Sigmoid colon (tissue), 6 donors: ENCODE measurements at regions not wholly inside any gene's neighbourhood (a gene's known extent, or its start where the extent isn't known, plus 50 kb on each side); places are given as distances from the start of the nearest gene placed in this dataset.
A peak's percentile ranks its signal among the peaks of the same experiment; 100 is the strongest.

Source experiments
- DNase-seq: peaks from one replicate; pipeline ENCODE4 v3.0.0-alpha.2; 2019
- H3K27ac ChIP-seq, 4 donors: fragments of 200-600 bp; sonication (generic); one replicate each; pipeline ENCODE4 v1.5.1; 2016 to 2019; ENCODE audit warnings: mild to moderate bottlenecking in 1 of 4
- H3K27me3 ChIP-seq, 3 donors: fragments of 200-600 bp; sonication (generic); one replicate each; pipeline ENCODE4 v1.5.1; 2019; ENCODE audit warnings: mild to moderate bottlenecking in 1 of 3
- H3K36me3 ChIP-seq, 4 donors: fragments of 200-600 bp; sonication (generic); one replicate each; pipeline ENCODE4 v1.5.1; 2016 to 2019
- H3K4me1 ChIP-seq, 4 donors: fragments of 200-600 bp; sonication (generic); one replicate each; pipeline ENCODE4 v1.5.1; 2017 to 2019
- H3K4me3 ChIP-seq, 4 donors: fragments of 200-600 bp; sonication (generic); one replicate each; pipeline ENCODE4 v1.5.1; 2017 to 2019; ENCODE audit warnings: mild to moderate bottlenecking in 2 of 4, moderate library complexity in 1 of 4
- H3K9me3 ChIP-seq, 4 donors: fragments of 200-600 bp in 3 of 4; sonication (generic) in 3 of 4; one replicate each; pipeline versions ENCODE4 v1.5.1 to v1.6.1; 2013 to 2019
- EP300 ChIP-seq, 4 donors: sonication (generic); formaldehyde crosslinking; IDR thresholded peaks; one replicate each; pipeline ENCODE4 v1.6.1; 2017; ENCODE audit warnings: antibody characterized with exemption in 4 of 4
- POLR2A ChIP-seq, 2 donors: fragments of 450-650 bp; IDR thresholded peaks; one replicate each; pipeline ENCODE4 v1.6.1; 2016; ENCODE audit warnings: antibody characterized with exemption in 2 of 2, mild to moderate bottlenecking in 2 of 2, moderate library complexity in 2 of 2
- POLR2AphosphoS5 ChIP-seq, 4 donors: sonication (generic); formaldehyde crosslinking; IDR thresholded peaks; one replicate each; pipeline ENCODE4 v1.6.1; 2017; ENCODE audit warnings: antibody characterized with exemption in 4 of 4
- WGBS, 2 donors: extraction: QIAGEN DNeasy Blood & Tissue Kit; methylation state at CpG; one replicate each; pipeline ENCODE4 v1.1.7; 2013; 5-methylcytosine and 5-hydroxymethylcytosine counted together
- intact Hi-C: fragments of 100-400 bp; cut with DNase I; formaldehyde crosslinking; loops from one replicate; pipeline ENCODE4 v1.15.1; 2023
- TF ChIP-seq, protein P1 (sequence below), 4 experiments: fragments of 450-650 bp in 3 of 4; fragments of 200-600 bp in 1 of 4; IDR thresholded peaks; one replicate each; pipeline ENCODE4 v1.5.1; 2016 to 2019; ENCODE audit warnings: antibody characterized with exemption in 4 of 4, mild to moderate bottlenecking in 3 of 4, moderate library complexity in 2 of 4
- donor health status: healthy with polysubstance abuse.
- donor health status: healthy.

DNA sequence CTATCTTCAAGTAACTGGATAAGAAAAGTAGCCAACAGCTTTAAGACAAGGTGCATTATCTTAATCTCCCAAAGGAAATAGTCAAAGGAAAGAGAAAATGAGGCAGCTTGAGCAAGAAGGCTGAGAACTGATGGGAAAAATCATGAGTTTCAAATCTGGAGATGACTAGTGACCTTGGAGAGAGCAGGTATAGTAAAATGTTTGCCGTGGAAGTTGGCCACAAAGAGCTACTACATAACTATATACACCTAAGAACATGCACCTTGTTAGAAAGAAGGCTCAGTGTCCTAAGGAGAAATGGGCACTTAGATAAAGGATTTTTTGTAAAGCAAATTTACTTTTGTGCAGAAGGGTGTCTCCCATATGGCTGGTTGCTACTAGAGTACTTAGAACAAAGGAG, 80.8 kb upstream of the FSHB start:
- H3K4me3 ChIP-seq = no peak overlapping the region
- H3K4me1 ChIP-seq = no peaks in the 10 kb centered on the region
- 51 to 61% methylated on average over 1 of the region's 1 CpG for WGBS, 2 donors
- no peak for DNase-seq
- no peak for TF ChIP-seq EP300 (IDR thresholded peaks at IDR 0.05)
- TF ChIP-seq, protein P1, sequence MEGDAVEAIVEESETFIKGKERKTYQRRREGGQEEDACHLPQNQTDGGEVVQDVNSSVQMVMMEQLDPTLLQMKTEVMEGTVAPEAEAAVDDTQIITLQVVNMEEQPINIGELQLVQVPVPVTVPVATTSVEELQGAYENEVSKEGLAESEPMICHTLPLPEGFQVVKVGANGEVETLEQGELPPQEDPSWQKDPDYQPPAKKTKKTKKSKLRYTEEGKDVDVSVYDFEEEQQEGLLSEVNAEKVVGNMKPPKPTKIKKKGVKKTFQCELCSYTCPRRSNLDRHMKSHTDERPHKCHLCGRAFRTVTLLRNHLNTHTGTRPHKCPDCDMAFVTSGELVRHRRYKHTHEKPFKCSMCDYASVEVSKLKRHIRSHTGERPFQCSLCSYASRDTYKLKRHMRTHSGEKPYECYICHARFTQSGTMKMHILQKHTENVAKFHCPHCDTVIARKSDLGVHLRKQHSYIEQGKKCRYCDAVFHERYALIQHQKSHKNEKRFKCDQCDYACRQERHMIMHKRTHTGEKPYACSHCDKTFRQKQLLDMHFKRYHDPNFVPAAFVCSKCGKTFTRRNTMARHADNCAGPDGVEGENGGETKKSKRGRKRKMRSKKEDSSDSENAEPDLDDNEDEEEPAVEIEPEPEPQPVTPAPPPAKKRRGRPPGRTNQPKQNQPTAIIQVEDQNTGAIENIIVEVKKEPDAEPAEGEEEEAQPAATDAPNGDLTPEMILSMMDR (IDR thresholded peaks at IDR 0.05) = no peak
- TF ChIP-seq POLR2AphosphoS5 (IDR thresholded peaks at IDR 0.05) = no peak
- TF ChIP-seq POLR2A (IDR thresholded peaks at IDR 0.05) = no peak
- no peaks in the 10 kb centered on the region for H3K36me3 ChIP-seq
- no peak overlapping the region for H3K27ac ChIP-seq
- no peaks in the 10 kb centered on the region for H3K9me3 ChIP-seq
- intact Hi-C loops = no loop called here
- no peaks in the 10 kb centered on the region for H3K27me3 ChIP-seq

DNA sequence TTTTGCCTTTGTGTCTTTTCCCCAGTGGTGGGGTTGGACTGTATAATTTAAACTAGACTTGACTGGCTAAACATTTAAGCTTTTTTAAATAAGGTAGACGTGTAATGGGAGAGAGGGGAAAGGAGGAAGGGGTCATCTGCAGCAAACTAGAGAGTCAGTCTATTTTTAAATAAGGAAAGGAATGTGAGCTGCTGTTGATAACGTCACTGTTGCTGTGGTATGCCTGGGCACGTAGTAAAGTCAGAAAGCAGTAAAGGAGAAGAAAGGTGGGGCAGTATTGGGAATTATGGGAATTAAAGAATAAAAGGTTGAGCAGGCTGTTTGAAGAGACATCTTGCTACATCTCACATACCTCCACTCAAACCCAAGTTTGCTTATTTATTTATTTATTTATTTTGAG, 80.4 kb upstream of the FSHB start:
- no peak for TF ChIP-seq POLR2A (IDR thresholded peaks at IDR 0.05)
- TF ChIP-seq EP300 (IDR thresholded peaks at IDR 0.05) = no peak
- TF ChIP-seq, protein P1 (IDR thresholded peaks at IDR 0.05) = no peak
- TF ChIP-seq POLR2AphosphoS5 (IDR thresholded peaks at IDR 0.05) = no peak
- 27 to 37% methylated on average over 3 of the region's 3 CpGs for WGBS, 2 donors
- H3K9me3 ChIP-seq = no peaks in the 10 kb centered on the region
- H3K4me3 ChIP-seq = no peak overlapping the region
- no peaks in the 10 kb centered on the region for H3K4me1 ChIP-seq
- intact Hi-C loops = no loop called here
- DNase-seq = no peak
- H3K27ac ChIP-seq = no peak overlapping the region
- no peaks in the 10 kb centered on the region for H3K27me3 ChIP-seq
- H3K36me3 ChIP-seq = no peaks in the 10 kb centered on the region

DNA sequence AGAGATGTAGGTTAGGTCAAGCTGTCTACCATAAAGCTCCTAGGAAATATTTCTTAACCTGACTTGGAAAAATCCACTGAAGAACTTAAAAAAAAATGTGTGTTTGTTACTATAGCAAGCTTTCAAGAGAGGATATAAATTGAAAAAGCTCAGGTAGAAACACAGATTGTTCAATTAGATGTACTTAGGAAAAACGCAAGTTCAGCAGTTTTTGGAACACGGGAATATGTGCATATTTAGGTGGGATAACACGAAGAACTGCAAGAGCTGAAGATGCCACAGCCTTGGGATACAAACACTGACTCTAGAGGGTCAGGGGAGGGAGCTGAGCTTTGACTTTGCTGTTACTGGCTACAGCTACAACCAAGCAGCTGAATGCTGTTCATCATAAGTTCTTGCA, 77.8 kb upstream of the FSHB start:
- no peaks in the 10 kb centered on the region for H3K9me3 ChIP-seq
- no peaks in the 10 kb centered on the region for H3K4me1 ChIP-seq
- no peak overlapping the region for H3K27ac ChIP-seq
- TF ChIP-seq POLR2A (IDR thresholded peaks at IDR 0.05) (no peak), POLR2AphosphoS5 (IDR thresholded peaks at IDR 0.05) (no peak), EP300 (IDR thresholded peaks at IDR 0.05) (no peak)
- TF ChIP-seq, protein P1 (IDR thresholded peaks at IDR 0.05) = no peak
- DNase-seq = no peak
- H3K4me3 ChIP-seq = no peak overlapping the region
- intact Hi-C loops = no loop called here
- H3K36me3 ChIP-seq = no peaks in the 10 kb centered on the region
- no peaks in the 10 kb centered on the region for H3K27me3 ChIP-seq
- 83 to 88% methylated on average over 3 of the region's 3 CpGs for WGBS, 2 donors

DNA sequence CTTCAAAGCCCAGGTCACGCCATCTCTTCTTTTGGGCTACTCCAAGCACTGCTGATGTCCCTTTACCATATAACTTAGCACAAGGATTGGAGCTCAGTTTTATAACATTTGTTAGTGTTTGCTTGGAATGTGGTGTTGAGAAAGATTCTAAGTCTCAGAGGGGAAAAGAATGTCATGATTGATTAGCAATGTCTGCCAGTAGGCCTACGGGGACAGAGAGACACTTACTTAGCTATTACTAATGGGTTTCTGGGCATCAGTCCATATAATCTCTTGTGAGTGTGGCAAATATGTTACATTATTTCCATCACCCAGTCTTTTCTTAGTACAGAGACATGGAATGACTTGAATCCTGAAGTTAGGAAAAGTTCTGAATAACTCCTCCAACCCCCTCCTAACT, 75.4 kb upstream of the FSHB start:
- H3K4me3 ChIP-seq = no peak overlapping the region
- H3K27me3 ChIP-seq = no peaks in the 10 kb centered on the region
- TF ChIP-seq, protein P1 (IDR thresholded peaks at IDR 0.05) = no peak
- peak in 1 of 4 donors; percentile 20 for TF ChIP-seq POLR2AphosphoS5 (IDR thresholded peaks at IDR 0.05)
- H3K9me3 ChIP-seq = no peaks in the 10 kb centered on the region
- DNase-seq = no peak
- no peaks in the 10 kb centered on the region for H3K4me1 ChIP-seq
- no peak overlapping the region for H3K27ac ChIP-seq
- intact Hi-C loops = no loop called here
- 88 to 89% methylated on average over 2 of the region's 2 CpGs for WGBS, 2 donors
- no peaks in the 10 kb centered on the region for H3K36me3 ChIP-seq

- no peaks in the 10 kb centered on the region for H3K27me3 ChIP-seq
- 83 to 86% methylated on average over 2 of the region's 2 CpGs for WGBS, 2 donors
- no peaks in the 10 kb centered on the region for H3K4me1 ChIP-seq
- H3K36me3 ChIP-seq = no peaks in the 10 kb centered on the region
- H3K4me3 ChIP-seq = no peak overlapping the region
- H3K9me3 ChIP-seq = no peaks in the 10 kb centered on the region
- no peak for DNase-seq
- no peak for TF ChIP-seq EP300 (IDR thresholded peaks at IDR 0.05)
- TF ChIP-seq, protein P1 (IDR thresholded peaks at IDR 0.05) = no peak
- no peak for TF ChIP-seq POLR2AphosphoS5 (IDR thresholded peaks at IDR 0.05)
- no peak for TF ChIP-seq POLR2A (IDR thresholded peaks at IDR 0.05)
- no peak overlapping the region for H3K27ac ChIP-seq
- intact Hi-C loops = no loop called here
Observed at GRCh38 chr11:30159546-30159945, 71.3 kb upstream of the FSHB start.
